Large intestine (tissue), 3 donors: ENCODE measurements at regions not wholly inside any gene's neighbourhood (a gene's known extent, or its start where the extent isn't known, plus 50 kb on each side); places are given as distances from the start of the nearest gene placed in this dataset.
A peak's percentile ranks its signal among the peaks of the same experiment; 100 is the strongest.

Experiments
- DNase-seq, 2 donors: peaks; one replicate each; pipeline versions ENCODE4 v3.0.0 to v3.0.0-alpha.2; 2013
- H3K27ac ChIP-seq: one replicate; pipeline ENCODE4 v1.5.1; 2013; ENCODE audit warnings: low read length
- H3K27me3 ChIP-seq: 2 replicates; pipeline ENCODE4 v1.6.1; 2013; ENCODE audit warnings: low read length; ENCODE audit not compliant: control insufficient read depth, insufficient read depth
- H3K36me3 ChIP-seq: 2 replicates; pipeline ENCODE4 v1.6.1; 2013; ENCODE audit warnings: low read length; ENCODE audit not compliant: control insufficient read depth, insufficient read depth
- H3K4me1 ChIP-seq: one replicate; pipeline ENCODE4 v1.6.1; 2013; ENCODE audit warnings: low read length; ENCODE audit not compliant: control insufficient read depth, insufficient read depth
- H3K4me3 ChIP-seq: one replicate; pipeline ENCODE4 v1.5.1; 2013; ENCODE audit warnings: low read length
- H3K9me3 ChIP-seq: one replicate; pipeline ENCODE4 v1.6.1; 2013; ENCODE audit warnings: mild to moderate bottlenecking, low read depth, low read length, moderate library complexity; ENCODE audit not compliant: control insufficient read depth
- WGBS: methylation state at CpG from one replicate; pipeline ENCODE4 v1.1.5; 2013; ENCODE audit warnings: low lambda C conversion rate; ENCODE audit not compliant: insufficient coverage; 5-methylcytosine and 5-hydroxymethylcytosine counted together

- WGBS = no CpG with 5 or more reads among the region's 1 CpG
- no peaks in the 10 kb centered on the region for H3K36me3 ChIP-seq
- no peaks in the 10 kb centered on the region for H3K27me3 ChIP-seq
- H3K9me3 ChIP-seq = peaks cover 6% of the 10 kb centered on the region
- no peaks in the 10 kb centered on the region for H3K4me1 ChIP-seq
- no peak for DNase-seq
- no peak overlapping the region for H3K4me3 ChIP-seq
- H3K27ac ChIP-seq = no peak overlapping the region
Observed at GRCh38 chr5:30638899-30639298, 554.6 kb upstream of the CDH6 start.

GRCh38 chr5:30627945-30628344 is 565.5 kb upstream of the CDH6 start:
- Histone ChIP-seq H3K36me3 (no peaks in the 10 kb centered on the region), H3K27ac (no peak overlapping the region), H3K4me3 (no peak overlapping the region), H3K4me1 (no peaks in the 10 kb centered on the region), H3K9me3 (no peaks in the 10 kb centered on the region), H3K27me3 (no peaks in the 10 kb centered on the region)
- no peak for DNase-seq

GRCh38 chr5:30626557-30626956 is 566.9 kb upstream of the CDH6 start:
- 86% methylated on average over 1 of the region's 2 CpGs for WGBS
- no peaks in the 10 kb centered on the region for H3K9me3 ChIP-seq
- DNase-seq = no peak
- no peak overlapping the region for H3K27ac ChIP-seq
- no peaks in the 10 kb centered on the region for H3K4me1 ChIP-seq
- H3K27me3 ChIP-seq = no peaks in the 10 kb centered on the region
- no peak overlapping the region for H3K4me3 ChIP-seq
- no peaks in the 10 kb centered on the region for H3K36me3 ChIP-seq

DNA sequence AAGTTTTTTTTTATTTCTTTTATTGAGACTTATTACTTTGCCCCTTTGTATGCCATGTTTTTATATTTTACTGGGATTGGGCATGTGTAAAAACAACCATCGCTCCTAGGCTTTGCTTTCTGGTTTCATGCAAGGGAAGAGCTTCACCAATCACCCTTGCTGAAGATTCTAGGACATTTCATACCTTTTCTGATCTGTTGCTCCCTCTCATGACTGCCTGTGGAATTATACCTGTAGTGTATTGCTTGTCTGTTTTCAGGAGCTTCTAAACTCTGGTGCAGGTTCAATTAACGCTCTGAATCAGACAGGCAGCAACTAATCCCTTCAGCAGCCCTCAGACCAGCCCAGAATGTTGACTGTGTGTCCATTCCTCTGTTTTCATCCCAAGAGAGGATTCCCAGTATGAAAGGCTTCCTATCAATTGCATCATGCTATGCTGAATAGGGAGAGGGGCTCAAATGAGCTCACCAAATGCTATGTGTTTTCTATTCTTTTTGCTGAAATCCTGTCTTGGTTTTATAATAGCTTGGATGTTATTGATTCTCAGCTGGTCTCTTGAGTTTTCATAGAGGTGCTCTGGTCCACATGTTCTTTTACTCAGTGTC is 572.9 kb upstream of the CDH6 start:
- Histone ChIP-seq H3K4me3 (no peak overlapping the region), H3K27ac (no peak overlapping the region), H3K9me3 (no peaks in the 10 kb centered on the region), H3K4me1 (no peaks in the 10 kb centered on the region), H3K27me3 (no peaks in the 10 kb centered on the region), H3K36me3 (no peaks in the 10 kb centered on the region)
- WGBS = no CpG with 5 or more reads among the region's 2 CpGs
- no peak for DNase-seq

DNA sequence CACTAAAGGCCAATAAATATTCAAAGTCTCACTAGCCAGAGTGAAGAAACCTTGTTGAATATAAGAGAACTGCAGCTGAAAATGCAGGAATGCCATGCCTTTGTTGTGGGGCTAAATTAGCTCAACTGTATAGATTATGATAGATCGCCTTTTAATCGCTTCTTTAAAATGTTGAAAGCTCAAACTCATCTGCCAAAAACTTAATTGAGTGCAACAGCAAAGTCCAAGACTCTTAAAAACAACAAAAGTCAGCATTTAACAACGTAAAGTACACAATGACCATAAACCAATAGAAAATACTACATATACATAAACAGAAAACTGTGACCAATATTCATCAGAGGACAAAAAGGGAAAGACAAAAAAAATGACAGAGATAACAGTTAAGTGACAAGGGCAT is 585.0 kb upstream of the CDH6 start:
- Histone ChIP-seq H3K4me3 (no peak overlapping the region), H3K4me1 (no peaks in the 10 kb centered on the region), H3K27ac (no peak overlapping the region), H3K36me3 (no peaks in the 10 kb centered on the region), H3K27me3 (no peaks in the 10 kb centered on the region), H3K9me3 (no peaks in the 10 kb centered on the region)
- DNase-seq = no peak
- 90% methylated on average over 2 of the region's 3 CpGs for WGBS

- H3K9me3 ChIP-seq = no peaks in the 10 kb centered on the region
- WGBS = 60% methylated on average over 1 of the region's 3 CpGs
- H3K36me3 ChIP-seq = no peaks in the 10 kb centered on the region
- H3K27ac ChIP-seq = no peak overlapping the region
- no peak overlapping the region for H3K4me3 ChIP-seq
- DNase-seq = no peak
- no peaks in the 10 kb centered on the region for H3K4me1 ChIP-seq
- no peaks in the 10 kb centered on the region for H3K27me3 ChIP-seq
Observed at GRCh38 chr5:30607301-30607894, 586.1 kb upstream of the CDH6 start.

GRCh38 chr5:30605693-30606268 is 587.7 kb upstream of the CDH6 start:
- peak in 1 of 2 donors; percentile 21 for DNase-seq

DNA sequence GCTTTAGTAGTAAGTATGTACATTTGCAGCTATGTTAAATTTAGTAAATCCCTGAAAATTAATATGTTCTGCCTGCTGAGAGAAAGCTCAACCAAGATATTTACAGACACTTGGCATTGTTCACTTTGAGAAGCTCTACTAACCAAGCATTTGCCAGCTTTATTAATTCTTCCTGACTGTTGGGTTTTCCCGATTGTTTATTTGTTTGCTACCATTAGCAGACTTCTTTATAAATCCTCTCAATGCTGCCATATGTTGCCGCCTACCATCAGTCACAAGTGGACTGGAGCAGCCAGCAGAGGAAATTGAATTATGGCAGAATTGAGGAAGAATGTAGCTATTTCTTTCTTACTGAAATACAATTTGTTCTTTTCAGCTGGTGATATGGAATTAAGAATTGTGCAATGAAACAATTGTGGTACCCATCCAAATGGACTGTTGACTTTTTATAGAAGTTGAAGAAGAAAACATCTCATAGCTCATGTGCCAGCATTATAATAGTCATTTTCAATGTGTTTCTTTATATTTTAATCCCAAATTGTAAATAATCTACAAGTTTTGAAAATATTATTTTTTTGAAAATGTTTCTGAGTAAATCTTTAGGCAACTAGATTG is 588.7 kb upstream of the CDH6 start:
- Histone ChIP-seq H3K27me3 (no peaks in the 10 kb centered on the region), H3K4me3 (no peak overlapping the region), H3K27ac (no peak overlapping the region), H3K36me3 (no peaks in the 10 kb centered on the region), H3K9me3 (no peaks in the 10 kb centered on the region), H3K4me1 (no peaks in the 10 kb centered on the region)
- no peak for DNase-seq
- WGBS = no CpG with 5 or more reads among the region's 2 CpGs

More at GRCh38 chr5:30605693-30606268, 587.7 kb upstream of the CDH6 start:
- Histone ChIP-seq H3K27ac (no peak overlapping the region), H3K9me3 (no peaks in the 10 kb centered on the region), H3K27me3 (no peaks in the 10 kb centered on the region), H3K4me3 (no peak overlapping the region), H3K4me1 (no peaks in the 10 kb centered on the region), H3K36me3 (no peaks in the 10 kb centered on the region)
- 6% methylated on average over 2 of the region's 2 CpGs for WGBS

- H3K4me3 ChIP-seq = no peak overlapping the region
- H3K27me3 ChIP-seq = no peaks in the 10 kb centered on the region
- no peaks in the 10 kb centered on the region for H3K36me3 ChIP-seq
- no peak for DNase-seq
- no peak overlapping the region for H3K27ac ChIP-seq
- H3K9me3 ChIP-seq = no peaks in the 10 kb centered on the region
- no peaks in the 10 kb centered on the region for H3K4me1 ChIP-seq
Observed at GRCh38 chr5:30600892-30601291, 592.6 kb upstream of the CDH6 start.

DNA sequence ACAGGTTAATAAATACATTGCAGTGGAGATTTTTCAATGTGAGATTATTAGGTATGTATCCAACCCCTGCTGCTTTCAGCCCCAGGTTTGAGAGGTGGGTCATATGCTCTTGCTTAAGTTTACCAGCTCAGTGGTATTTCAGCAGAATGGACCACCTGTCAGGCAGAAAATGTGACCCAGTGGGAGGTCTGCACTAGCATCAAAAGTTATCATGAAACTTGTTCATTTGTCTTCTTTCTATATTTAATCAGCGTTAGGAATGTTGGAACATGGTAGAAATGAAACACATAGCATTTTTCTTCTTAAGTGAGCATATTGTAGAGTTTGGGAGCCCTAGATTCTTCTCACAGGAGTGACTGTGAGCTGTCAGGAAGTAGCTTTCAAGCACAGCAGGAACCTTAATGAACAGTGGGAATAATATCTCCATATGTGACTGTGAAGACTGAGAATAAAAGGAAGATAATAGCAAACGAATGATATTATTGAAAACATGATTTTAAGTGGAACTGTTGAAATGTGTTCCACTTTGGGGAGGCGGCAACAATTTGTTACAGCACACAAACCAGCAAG is 596.9 kb upstream of the CDH6 start:
- Histone ChIP-seq H3K27me3 (no peaks in the 10 kb centered on the region), H3K4me3 (no peak overlapping the region), H3K9me3 (no peaks in the 10 kb centered on the region), H3K27ac (no peak overlapping the region), H3K4me1 (no peaks in the 10 kb centered on the region), H3K36me3 (no peaks in the 10 kb centered on the region)
- 40% methylated on average over 1 of the region's 3 CpGs for WGBS
- DNase-seq = no peak
